ENCODE measurements at regions not wholly inside any gene's neighbourhood (a gene's known extent, or its start where the extent isn't known, plus 50 kb on each side); places are given as distances from the start of the nearest gene placed in this dataset.

DNA sequence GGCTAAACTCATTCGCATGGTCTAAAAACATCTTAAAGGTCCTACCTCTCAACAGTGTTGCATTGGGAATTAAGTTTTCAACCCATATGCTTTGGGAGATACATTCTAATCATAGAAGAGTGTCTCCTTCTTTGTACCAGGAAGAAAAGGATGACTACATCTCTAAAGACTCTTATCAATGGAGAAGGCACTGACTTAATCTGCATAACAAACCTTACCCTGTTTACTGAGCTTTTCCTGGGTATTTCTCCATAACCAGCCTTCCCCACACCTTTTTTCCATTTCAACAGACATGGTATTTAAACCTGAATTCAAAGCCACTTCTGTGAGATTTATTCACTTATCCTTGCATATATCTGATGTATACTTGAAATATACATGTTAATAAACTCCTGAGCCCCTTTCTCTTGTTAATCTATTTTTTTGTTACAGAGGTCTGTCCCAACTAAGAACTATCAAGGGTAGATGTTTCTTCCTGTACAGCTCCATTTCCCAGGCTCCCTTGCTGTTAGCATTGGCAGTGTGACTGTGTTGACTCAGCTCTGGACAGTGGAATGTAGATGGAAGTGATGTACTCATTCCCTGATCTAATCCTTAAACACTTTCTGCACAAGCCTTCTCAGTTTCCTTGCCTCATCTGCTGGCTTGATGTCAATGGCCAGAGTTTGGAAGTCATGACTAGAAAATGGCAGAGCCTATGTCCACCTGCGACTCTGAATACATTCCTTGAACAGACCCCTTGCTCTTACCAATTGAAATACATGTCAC is 148.9 kb upstream of the CPEB2 start:
- TF ChIP-seq CTCF (IDR thresholded peaks at IDR 0.05) = no peak
- TF ChIP-seq POLR2A (IDR thresholded peaks at IDR 0.05) = no peak
